ENCODE measurements at regions not wholly inside any gene's neighbourhood (a gene's known extent, or its start where the extent isn't known, plus 50 kb on each side); places are given as distances from the start of the nearest gene placed in this dataset.

- no peak overlapping the region for H3K27ac ChIP-seq
- TF ChIP-seq ZFX (IDR thresholded peaks at IDR 0.05; ENCODE audit: borderline replicate concordance) (no peak), CTCF (IDR thresholded peaks at IDR 0.05) (no peak)
Observed at GRCh38 chr4:15233264-15233597, 194.6 kb upstream of the C1QTNF7 start.

- no peak overlapping the region for H3K27ac ChIP-seq
- TF ChIP-seq CTCF (IDR thresholded peaks at IDR 0.05) = no peak
- TF ChIP-seq ZFX (IDR thresholded peaks at IDR 0.05; ENCODE audit: borderline replicate concordance) = no peak
Observed at GRCh38 chr4:15233626-15234025, 194.2 kb upstream of the C1QTNF7 start.

GRCh38 chr4:15234116-15234855, 193.5 kb upstream of the C1QTNF7 start:
- no peak overlapping the region for H3K27ac ChIP-seq
- no peak for TF ChIP-seq CTCF (IDR thresholded peaks at IDR 0.05)
- TF ChIP-seq ZFX (IDR thresholded peaks at IDR 0.05; ENCODE audit: borderline replicate concordance) = no peak

- H3K27ac ChIP-seq = no peak overlapping the region
- TF ChIP-seq ZFX (IDR thresholded peaks at IDR 0.05; ENCODE audit: borderline replicate concordance) (no peak), CTCF (IDR thresholded peaks at IDR 0.05) (no peak)
Observed at GRCh38 chr4:15234856-15235126, 193.0 kb upstream of the C1QTNF7 start.

- no peak for TF ChIP-seq ZFX (IDR thresholded peaks at IDR 0.05; ENCODE audit: borderline replicate concordance)
- TF ChIP-seq CTCF (IDR thresholded peaks at IDR 0.05) = no peak
- no peak overlapping the region for H3K27ac ChIP-seq
Observed at GRCh38 chr4:15235135-15235534, 192.7 kb upstream of the C1QTNF7 start.

- TF ChIP-seq CTCF (IDR thresholded peaks at IDR 0.05) = no peak
- no peak for TF ChIP-seq ZFX (IDR thresholded peaks at IDR 0.05; ENCODE audit: borderline replicate concordance)
- no peak overlapping the region for H3K27ac ChIP-seq
Observed at GRCh38 chr4:15237648-15238230, 190.1 kb upstream of the C1QTNF7 start.

GRCh38 chr4:15238720-15239119, 189.1 kb upstream of the C1QTNF7 start:
- TF ChIP-seq ZFX (IDR thresholded peaks at IDR 0.05; ENCODE audit: borderline replicate concordance) = no peak
- TF ChIP-seq CTCF (IDR thresholded peaks at IDR 0.05) = peak; percentile 59
- H3K27ac ChIP-seq = no peak overlapping the region

Measured in 22Rv1 (cell line).